DOHH2 (cell line): ENCODE measurements at regions not wholly inside any gene's neighbourhood (a gene's known extent, or its start where the extent isn't known, plus 50 kb on each side); places are given as distances from the start of the nearest gene placed in this dataset.

Experiments used
- H3F3A ChIP-seq: fragments of 200-600 bp; sonication (generic), shearing (Covaris generic); 2 replicates; pipeline ENCODE4 v1.6.0; 2016; ENCODE audit warnings: antibody characterized with exemption, mild to moderate bottlenecking; ENCODE audit not compliant: control insufficient read depth, insufficient read depth
- H3K27ac ChIP-seq: fragments of 200-600 bp; sonication (generic); 2 replicates; pipeline ENCODE4 v1.5.1; 2014; ENCODE audit warnings: low read depth, mild to moderate bottlenecking, low read length, moderate library complexity
- H3K27me3 ChIP-seq: fragments of 200-600 bp; sonication (generic); 2 replicates; pipeline ENCODE4 v1.6.1; 2014; ENCODE audit warnings: mild to moderate bottlenecking, low read length, mixed read lengths; ENCODE audit not compliant: control insufficient read depth
- H3K36me3 ChIP-seq: fragments of 200-600 bp; sonication (generic); 2 replicates; pipeline ENCODE4 v1.6.1; 2014; ENCODE audit warnings: mild to moderate bottlenecking, low read length, moderate library complexity, mixed read lengths; ENCODE audit not compliant: control insufficient read depth
- H3K4me1 ChIP-seq: fragments of 200-600 bp; sonication (generic); 2 replicates; pipeline ENCODE4 v1.6.1; 2014; ENCODE audit warnings: mild to moderate bottlenecking, low read length, mixed read lengths; ENCODE audit not compliant: control insufficient read depth
- H3K4me2 ChIP-seq: fragments of 200-600 bp; sonication (generic); 2 replicates; pipeline ENCODE4 v1.6.0; 2014; ENCODE audit warnings: mild to moderate bottlenecking, low read length, moderate library complexity
- H3K4me3 ChIP-seq: fragments of 200-600 bp; sonication (generic); 2 replicates; pipeline ENCODE4 v1.5.1; 2014; ENCODE audit warnings: mild to moderate bottlenecking, low read length, mixed read lengths
- H3K79me2 ChIP-seq: fragments of 200-600 bp; sonication (generic); 2 replicates; pipeline ENCODE4 v1.6.1; 2014; ENCODE audit warnings: mild to moderate bottlenecking, low read length, mixed read lengths; ENCODE audit not compliant: control insufficient read depth
- H3K9me2 ChIP-seq: fragments of 200-600 bp; sonication (generic); replicated peaks from 2 replicates; pipeline ENCODE4 v1.6.1; 2014; ENCODE audit warnings: mild to moderate bottlenecking, low read length, mixed read lengths; ENCODE audit not compliant: control insufficient read depth
- H3K9me3 ChIP-seq: fragments of 200-600 bp; sonication (generic); 2 replicates; pipeline ENCODE4 v1.6.1; 2014; ENCODE audit warnings: antibody characterized with exemption, low read length, mixed read lengths; ENCODE audit not compliant: control insufficient read depth, insufficient read depth
- H4K20me1 ChIP-seq: fragments of 200-600 bp; sonication (generic); 2 replicates; pipeline ENCODE4 v1.6.0; 2014; ENCODE audit warnings: low read depth, mild to moderate bottlenecking, antibody characterized with exemption, low read length, moderate library complexity; ENCODE audit not compliant: control insufficient read depth, insufficient read depth
- CTCF ChIP-seq: fragments of 200-600 bp; sonication (generic); IDR thresholded peaks from one replicate; pipeline ENCODE4 v1.5.1; 2014; ENCODE audit warnings: antibody characterized with exemption, mild to moderate bottlenecking, low read depth, low read length; ENCODE audit not compliant: poor library complexity, severe bottlenecking
- EZH2phosphoT487 ChIP-seq: fragments of 200-600 bp; sonication (generic); IDR thresholded peaks from 2 replicates; pipeline ENCODE4 v1.6.1; 2017; ENCODE audit warnings: borderline replicate concordance, mild to moderate bottlenecking, antibody characterized with exemption, low read length, moderate library complexity, mixed read lengths

- Histone ChIP-seq H3K36me3 (no peaks in the 10 kb centered on the region), H3K4me3 (no peak overlapping the region), H3K9me3 (no peaks in the 10 kb centered on the region), H3K4me1 (no peaks in the 10 kb centered on the region), H3K79me2 (no peaks in the 10 kb centered on the region), H3K4me2 (no peak overlapping the region), H3K9me2 (no peaks in the 10 kb centered on the region), H3F3A (no peaks in the 10 kb centered on the region), H4K20me1 (no peaks in the 10 kb centered on the region), H3K27me3 (no peaks in the 10 kb centered on the region), H3K27ac (no peak overlapping the region)
- no peak for TF ChIP-seq EZH2phosphoT487
- no peak for TF ChIP-seq CTCF
These were observed 171.9 kb upstream of the NDN start for GRCh38 chr15:23859008-23859407.

- TF ChIP-seq EZH2phosphoT487 (no peak), CTCF (no peak)
- Histone ChIP-seq H3K27me3 (no peaks in the 10 kb centered on the region), H3K4me2 (no peak overlapping the region), H3K79me2 (no peaks in the 10 kb centered on the region), H3K27ac (no peak overlapping the region), H3K4me3 (no peak overlapping the region), H3K9me2 (no peaks in the 10 kb centered on the region), H3K36me3 (no peaks in the 10 kb centered on the region), H3K9me3 (no peaks in the 10 kb centered on the region), H4K20me1 (no peaks in the 10 kb centered on the region), H3K4me1 (no peaks in the 10 kb centered on the region), H3F3A (no peaks in the 10 kb centered on the region)
These were observed 173.5 kb upstream of the NDN start for GRCh38 chr15:23860290-23861245.

- Histone ChIP-seq H3F3A (no peaks in the 10 kb centered on the region), H3K4me1 (no peaks in the 10 kb centered on the region), H3K27me3 (no peaks in the 10 kb centered on the region), H3K9me3 (no peaks in the 10 kb centered on the region), H3K9me2 (no peaks in the 10 kb centered on the region), H4K20me1 (no peaks in the 10 kb centered on the region), H3K79me2 (no peaks in the 10 kb centered on the region), H3K36me3 (no peaks in the 10 kb centered on the region), H3K4me2 (no peak overlapping the region), H3K27ac (no peak overlapping the region), H3K4me3 (no peak overlapping the region)
- TF ChIP-seq CTCF: peak; percentile 48
- TF ChIP-seq EZH2phosphoT487: no peak
These were observed 179.7 kb upstream of the NDN start for GRCh38 chr15:23866832-23867231.
